GM19372 (cell line): ENCODE measurements at regions not wholly inside any gene's neighbourhood (a gene's known extent, or its start where the extent isn't known, plus 50 kb on each side); places are given as distances from the start of the nearest gene placed in this dataset.
"Not testable (repeated sequence)": the region's sequence is repeated elsewhere in the genome, so short reads cannot be mapped to it uniquely, and the experiment has no call there.

Source experiments
- ATAC-seq: cut with Tn5 transposase; IDR thresholded peaks from one replicate; pipeline ENCODE4 v1.9.1; 2021; ENCODE audit warnings: mild to moderate bottlenecking, low read depth, moderate library complexity; ENCODE audit not compliant: unreplicated experiment

- no peak for ATAC-seq
Measured at GRCh38 chr5:121055586-121055985, 591.5 kb downstream of the PRR16 start.

DNA sequence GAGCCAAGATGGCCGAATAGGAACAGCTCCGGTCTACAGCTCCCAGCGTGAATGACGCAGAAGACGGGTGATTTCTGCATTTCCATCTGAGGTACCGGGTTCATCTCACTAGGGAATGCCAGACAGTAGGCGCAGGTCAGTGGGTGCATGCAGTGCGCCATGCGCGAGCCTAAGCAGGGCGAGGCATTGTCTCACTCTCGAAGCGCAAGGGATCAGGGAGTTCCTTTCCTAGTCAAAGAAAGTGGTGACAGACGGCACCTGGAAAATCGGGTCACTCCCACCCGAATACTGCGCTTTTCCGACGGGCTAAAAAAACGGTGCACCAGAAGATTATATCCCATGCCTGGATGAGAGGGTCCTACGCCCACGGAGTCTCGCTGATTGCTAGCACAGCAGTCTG lies 600.1 kb downstream of the PRR16 start:
- ATAC-seq, result not testable (repeated sequence)

DNA sequence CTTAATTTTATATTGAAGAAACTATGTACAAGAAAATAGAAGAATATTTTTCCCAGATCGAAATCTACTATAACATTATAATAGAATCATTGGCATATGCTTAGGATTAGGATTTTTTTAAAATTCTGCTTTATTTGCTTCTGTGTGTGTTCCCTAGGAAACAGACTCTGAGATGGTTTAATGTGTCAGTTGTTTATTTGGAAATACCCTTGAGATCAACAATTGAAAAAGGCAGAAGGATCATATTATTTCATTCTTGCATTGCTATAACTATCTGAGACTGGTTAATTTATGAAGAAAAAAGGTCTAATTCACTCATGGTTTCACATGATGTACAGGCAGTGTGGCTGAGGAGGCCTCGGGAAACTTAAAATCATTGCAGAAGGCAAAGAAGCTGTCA lies 622.6 kb downstream of the PRR16 start:
- no peak for ATAC-seq

GRCh38 chr5:121087560-121087959 lies 623.5 kb downstream of the PRR16 start:
- ATAC-seq, result no peak

DNA sequence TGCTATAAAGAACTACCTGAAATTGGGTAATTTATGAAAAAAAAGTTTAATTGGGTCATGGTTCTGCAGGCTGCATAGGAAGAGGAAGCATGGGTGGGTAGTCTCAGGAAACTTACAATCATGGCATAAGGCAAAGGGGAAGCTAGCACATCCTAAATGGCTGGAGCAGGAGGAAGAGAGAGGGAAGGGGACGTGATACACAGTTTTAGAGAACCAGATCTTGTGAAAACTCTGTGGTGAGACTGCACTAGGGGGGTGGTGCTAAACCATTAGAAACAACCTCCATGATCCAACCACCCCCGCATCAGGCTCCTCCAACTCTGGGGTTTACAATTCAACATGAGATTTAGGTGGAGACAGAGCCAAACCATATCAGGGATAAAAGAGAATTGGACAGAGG lies 624.2 kb downstream of the PRR16 start:
- ATAC-seq, result no peak

DNA sequence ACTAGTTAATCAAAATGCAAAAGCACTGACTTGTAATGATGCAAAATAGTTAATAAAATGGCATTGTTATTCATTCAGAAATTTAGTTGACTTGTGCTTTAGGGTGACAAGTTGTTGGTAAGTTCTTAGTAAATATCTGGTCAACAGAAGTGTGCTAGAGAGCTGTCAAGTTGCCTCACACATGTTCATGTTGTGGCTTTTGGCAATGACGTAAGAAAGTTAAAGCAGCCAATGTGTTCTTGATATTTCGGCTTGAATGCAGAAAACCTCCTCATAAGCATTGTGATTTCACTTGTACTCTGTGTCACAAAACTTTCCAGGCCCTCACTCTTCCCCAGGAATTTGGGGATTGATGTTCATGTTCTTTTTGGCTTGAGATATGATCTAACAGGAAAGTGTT lies 626.7 kb downstream of the PRR16 start:
- ATAC-seq, result no peak

- ATAC-seq, result no peak
Measured at GRCh38 chr5:121100931-121101330, 636.8 kb downstream of the PRR16 start.

GRCh38 chr5:121105921-121106320 lies 641.8 kb downstream of the PRR16 start:
- ATAC-seq, result no peak

DNA sequence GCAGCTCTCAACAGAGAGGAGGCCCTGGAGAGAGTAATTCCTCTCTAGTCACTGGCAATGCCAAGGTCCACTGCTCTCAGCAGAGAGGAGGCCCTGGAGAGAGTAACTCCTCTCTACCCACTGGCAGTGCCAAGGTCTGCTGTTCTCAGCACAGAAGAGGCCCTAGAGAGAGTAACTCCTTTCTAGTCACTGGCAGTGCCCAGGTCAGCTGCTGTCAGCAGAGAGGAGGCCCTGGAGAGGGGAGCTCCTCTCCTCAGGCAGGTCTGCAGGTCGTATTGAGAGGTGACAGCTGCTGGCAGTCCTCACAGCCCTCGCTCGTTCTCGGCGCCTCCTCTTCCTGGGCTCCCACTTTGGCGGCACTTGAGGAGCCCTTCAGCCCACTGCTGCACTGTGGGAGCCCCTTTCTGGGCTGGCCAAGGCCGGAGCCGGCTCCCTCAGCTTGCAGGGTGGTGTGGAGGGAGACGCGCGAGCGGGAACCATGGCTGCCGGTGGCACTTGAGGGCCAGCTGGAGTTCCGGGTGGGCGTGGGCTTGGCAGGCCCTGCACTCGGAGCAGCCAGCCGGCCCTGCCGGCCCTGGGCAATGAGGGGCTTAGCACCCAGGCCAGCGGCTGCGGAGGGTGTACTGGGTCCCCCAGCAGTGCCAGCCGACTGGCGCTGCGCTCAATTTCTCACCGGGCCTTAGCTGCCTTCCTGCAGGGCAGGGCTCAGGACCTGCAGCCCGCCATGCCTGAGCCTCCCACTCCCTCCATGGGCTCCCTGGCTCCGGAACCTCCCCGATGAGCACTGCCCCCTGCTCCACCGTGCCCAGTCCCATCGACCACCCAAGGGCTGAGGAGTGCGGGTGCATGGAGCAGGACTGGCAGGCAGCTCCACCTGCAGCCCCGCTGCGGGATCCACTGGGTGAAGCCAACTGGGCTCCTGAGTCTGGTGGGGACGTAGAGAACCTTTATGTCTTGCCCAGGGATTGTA lies 642.9 kb downstream of the PRR16 start:
- not testable (repeated sequence) for ATAC-seq

DNA sequence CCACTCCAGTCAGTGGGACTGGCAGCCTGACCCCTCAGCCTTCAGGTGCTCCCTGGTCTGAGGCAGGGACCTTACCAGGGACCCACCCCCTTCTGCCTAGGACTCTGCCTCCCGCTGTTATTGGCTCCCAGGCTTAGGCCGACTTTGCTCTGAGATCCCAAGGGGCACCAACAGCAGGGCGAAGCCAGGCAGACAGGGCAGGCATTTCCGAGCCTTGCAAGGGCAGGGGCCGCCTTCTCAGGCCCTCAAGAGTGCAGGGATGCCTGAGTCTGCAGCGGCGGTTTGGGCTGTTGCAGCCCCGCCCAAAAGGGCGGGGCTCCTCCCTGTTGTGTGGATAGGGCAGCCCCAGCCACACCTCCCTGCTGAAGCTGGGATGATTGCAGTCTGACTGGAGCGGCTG lies 644.6 kb downstream of the PRR16 start:
- no peak for ATAC-seq

- no peak for ATAC-seq
Measured at GRCh38 chr5:121109817-121110216, 645.7 kb downstream of the PRR16 start.

DNA sequence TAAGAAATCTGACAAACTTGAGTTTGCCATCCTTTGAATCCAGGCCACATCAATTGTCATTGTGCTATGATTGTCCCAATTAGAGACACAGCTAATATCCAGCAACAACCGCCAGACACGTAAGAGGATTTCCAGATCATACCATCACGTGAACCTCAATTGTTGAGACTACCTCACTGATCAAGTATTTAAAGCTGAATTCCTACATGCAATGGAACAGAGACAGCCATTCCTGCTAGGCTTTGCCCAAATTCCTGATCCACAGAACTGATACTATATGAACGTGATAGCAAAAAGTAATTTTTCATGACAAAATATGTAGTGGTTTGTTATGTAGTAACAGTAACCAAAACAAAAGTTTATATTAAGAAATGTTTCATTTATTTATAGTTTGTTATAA lies 657.7 kb downstream of the PRR16 start:
- ATAC-seq, result no peak

DNA sequence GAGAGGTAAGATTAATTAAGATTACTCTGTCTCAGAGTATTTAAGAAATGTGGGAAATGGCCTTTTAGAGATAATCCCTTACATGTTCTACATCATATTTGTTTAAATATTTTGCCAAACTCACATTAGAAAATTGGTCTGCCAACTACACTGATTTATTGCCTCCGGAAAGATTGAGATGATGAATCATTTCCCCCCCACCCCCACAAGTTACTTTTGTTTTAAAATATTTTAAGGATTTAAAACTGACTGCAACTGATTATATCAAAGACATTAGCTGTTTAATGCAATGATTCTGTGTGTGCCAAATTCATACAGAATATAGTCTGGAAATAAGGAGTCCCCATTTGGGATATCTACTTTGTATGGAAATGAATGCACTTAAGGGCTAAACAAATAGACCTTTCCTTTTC lies 674.4 kb downstream of the PRR16 start:
- ATAC-seq, result no peak

- ATAC-seq, result no peak
Measured at GRCh38 chr5:121138952-121139351, 674.9 kb downstream of the PRR16 start.

DNA sequence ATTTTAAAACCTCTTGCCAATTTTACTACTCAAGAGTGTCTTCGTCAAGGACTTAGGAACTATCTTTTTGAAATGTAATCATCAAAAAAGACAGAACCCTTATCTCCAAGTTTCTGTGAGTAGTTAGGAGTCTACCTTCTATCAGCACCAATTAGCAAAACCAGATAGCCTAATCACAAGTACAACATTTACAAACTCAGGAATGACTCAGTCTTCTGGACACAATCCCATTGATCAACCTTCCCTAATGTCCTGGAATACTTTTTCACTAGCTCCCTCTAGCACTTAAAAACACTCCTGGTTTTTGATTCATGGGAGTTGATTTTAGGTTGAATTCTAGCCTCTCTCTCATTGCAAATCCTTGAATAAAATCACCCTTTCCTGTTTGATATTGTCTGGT lies 680.7 kb downstream of the PRR16 start:
- ATAC-seq, result no peak

DNA sequence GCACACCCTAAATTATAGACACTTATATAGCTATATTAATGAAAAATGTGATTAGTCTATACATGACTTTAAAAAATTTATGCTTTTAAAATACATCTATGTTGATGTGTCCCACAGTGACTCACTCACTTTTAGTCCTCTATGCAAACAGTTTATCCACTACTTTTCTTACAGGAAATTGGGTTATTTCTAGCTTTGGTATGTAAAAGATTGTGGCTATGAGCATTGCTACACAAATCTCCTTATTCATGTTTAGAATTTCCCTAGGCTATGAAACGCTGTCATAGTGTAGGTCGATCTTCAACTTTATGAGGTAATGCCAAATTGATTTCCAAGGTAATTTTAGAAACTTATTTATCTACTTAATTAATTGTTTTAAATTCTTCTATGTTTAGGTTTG lies 687.4 kb downstream of the PRR16 start:
- no peak for ATAC-seq

DNA sequence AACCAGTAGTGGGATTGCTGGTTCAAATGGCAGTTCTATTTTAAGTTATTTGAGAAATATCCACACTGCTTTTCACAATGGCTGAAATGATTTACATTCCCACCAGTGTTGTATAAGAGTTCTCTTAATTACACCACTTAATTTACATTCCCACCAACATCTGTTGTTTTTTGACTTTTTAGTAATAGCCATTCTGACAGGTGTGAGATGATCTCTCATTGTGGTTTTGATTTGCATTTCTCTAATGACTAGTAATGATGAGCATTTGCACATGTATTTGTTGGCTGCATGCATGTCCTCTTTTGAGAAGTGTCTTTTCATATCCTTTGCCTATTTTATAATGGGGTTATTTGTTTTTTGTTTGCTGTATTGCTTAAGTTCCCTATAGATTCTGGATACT lies 688.3 kb downstream of the PRR16 start:
- no peak for ATAC-seq

DNA sequence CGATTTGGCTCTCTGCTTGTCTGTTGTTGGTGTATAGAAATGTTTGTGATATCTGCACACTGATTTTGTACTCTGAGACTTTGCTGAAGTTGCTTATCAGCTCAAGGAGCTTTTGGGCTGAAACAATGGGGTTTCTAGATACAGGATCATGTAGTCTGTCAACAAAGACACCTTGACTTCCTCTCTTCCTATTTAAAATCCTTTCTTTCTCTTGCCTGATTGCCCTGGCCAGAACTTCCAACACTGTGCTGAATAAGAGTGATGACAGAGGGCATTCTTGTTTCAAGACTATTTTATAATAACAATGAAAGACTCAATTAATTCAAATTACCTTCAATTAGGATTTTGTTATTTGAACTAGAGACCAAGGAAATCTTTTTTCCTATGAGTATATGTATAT lies 692.5 kb downstream of the PRR16 start:
- no peak for ATAC-seq

GRCh38 chr5:121158451-121158850 lies 693.2 kb upstream of the FTMT start:
- no peak for ATAC-seq

GRCh38 chr5:121160591-121160990 lies 691.1 kb upstream of the FTMT start:
- no peak for ATAC-seq

GRCh38 chr5:121164632-121165031 lies 687.0 kb upstream of the FTMT start:
- no peak for ATAC-seq

DNA sequence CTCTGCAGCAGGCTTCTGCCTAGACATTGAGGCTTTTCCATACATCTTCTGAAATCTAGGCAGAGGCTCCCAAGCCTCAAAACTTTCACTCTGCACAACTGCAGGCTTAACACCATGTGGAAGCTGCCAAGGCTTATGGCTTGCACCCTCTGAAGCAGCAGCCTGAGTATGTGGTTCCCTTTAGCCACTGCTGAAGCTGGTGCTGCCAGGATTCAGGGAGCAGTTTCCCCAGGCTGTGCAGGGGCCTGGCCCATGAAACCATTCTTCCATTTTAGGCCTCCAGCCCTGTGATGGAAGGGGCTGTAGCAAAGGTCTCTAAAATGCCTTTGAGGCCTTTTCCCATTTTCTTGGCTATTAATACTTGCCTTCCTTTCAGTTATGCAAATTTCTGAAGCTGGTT lies 680.3 kb upstream of the FTMT start:
- ATAC-seq, result no peak
